GM19328 (cell line): ENCODE measurements at regions not wholly inside any gene's neighbourhood (a gene's known extent, or its start where the extent isn't known, plus 50 kb on each side); places are given as distances from the start of the nearest gene placed in this dataset.

Experiments used
- ATAC-seq: cut with Tn5 transposase; IDR thresholded peaks from one replicate; pipeline ENCODE4 v1.9.1; 2021; ENCODE audit warnings: mild to moderate bottlenecking, moderate library complexity; ENCODE audit not compliant: unreplicated experiment

DNA sequence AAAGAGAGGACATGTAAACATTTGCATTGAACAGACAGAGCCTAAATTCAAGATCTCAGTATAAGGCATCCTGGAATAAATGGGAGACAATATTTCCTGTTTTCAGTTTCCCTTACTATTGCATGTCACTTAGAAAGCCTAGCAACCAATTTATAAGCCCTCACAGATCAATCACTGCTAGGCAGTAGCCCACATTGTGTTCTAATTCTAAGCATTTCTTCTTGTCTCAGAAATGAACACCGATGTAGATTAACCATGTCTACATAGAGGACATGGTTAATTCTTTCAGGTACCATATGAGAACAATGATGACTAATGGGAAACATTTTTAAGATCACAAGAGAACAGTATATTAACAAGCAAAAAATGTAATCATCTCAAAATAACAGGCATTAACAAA is 79.6 kb upstream of the HMHB1 start:
- no peak for ATAC-seq

DNA sequence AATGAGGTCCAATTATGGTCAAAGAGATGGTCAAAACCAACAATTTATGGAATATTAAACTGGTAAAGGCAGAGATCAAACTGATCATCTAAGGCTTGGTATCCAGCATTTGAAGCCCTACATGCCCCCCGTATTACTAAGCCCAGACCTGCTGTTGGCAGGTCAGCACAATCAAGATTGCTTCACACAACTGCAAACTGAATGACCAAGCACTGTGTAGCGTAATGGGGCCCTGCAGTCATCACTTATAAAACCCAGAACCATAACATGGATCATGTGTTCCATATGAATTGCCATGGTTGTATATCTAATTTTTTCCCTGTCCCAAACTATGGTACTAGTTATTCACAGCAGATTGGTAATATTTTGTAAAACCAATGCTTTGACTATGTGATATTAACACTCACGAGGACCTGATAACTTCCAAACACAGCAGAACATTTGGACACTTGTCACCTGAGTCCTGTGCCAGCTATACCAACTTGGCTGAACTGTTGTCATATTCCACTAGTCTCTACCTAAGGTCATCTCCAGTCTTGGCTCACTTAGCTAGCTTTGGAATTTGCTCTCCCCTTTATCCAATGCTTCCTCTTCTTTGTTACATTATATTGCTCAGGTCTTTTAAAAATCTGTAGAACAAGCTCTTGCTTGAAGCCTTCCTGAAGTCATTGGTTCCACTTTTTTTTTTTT is 81.7 kb upstream of the HMHB1 start:
- ATAC-seq = no peak

DNA sequence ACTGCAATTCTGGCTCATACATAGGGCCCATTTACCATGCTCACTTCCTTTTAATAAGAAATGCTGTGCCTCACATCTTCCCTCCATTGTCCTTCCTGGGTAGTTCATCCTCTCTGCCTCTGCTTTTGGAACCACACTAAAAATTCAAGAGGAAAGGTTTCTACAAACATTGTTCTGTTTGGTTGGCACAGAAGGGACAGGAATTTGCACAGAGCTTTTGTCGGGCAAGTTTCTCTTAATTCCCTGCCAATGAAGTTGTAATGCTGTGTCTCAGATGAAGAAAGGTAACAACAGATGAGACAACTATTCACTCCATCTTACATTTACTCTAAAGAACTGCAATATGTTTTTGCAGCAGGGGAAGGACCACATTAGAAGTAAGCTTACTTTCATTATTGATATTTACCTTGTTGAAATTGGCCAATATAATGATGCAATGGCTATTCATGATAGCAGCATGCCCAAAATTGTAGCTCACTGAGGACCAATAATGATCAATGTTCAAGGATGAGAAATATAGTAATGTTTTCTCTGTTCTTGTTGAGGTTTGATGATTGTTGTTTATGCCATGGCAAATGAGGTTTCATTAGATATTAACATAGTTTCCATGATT is 82.5 kb upstream of the HMHB1 start:
- no peak for ATAC-seq

DNA sequence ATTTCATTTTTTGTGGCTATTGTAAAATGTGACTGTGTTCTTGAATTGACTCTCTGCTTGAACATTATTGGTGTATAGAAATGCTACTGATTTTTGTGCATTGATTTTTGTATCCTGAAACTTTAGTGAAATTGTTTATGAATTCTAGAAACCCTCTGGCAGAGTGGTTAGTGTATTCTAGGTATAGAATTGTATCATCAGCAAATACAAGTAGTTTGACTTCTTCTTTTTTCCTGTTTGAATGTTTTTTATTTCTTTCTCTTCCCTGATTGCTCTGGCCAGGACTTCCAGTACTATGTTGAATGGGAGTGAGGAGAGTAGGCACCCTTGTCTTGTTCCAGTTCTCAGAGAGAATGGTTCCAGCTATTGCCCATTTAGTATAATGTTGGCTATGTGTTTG is 88.8 kb upstream of the HMHB1 start:
- ATAC-seq = no peak

DNA sequence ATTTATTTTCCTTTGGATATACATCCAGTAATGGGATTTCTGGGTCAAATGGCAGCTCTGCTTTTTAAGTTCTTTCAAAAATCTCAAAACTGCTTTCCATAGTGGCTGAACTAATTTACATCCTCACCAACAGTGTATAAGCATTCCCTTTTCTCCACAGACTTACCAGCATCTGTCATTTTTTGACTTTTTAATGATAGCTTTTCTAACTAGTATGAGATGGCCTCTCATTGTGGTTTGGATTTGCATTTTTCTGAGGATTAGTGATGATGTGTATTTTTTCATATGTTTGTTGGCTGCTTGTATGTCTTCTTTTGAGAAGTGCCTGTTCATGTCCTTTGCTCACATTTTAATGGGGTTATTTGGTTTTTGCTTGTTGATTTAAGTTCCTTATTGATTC is 90.0 kb upstream of the HMHB1 start:
- no peak for ATAC-seq

DNA sequence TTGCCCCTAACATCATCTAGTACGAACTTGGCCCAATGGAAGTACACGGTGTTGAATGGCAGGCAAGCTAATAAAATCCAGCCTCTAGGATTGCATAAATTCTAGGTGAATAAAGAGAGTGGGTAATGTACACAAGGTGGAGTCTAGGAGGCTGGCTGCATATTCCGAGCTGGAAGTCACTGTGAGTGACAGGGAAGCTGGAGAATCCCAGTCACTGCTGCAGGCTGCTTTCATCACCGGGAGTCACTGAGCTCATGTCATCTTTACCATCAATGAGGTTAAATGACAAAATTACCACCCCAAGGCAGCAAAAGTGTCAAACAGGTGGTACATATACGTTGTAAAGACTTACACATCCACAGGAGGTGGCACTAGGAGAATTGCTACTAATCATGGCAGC is 91.3 kb upstream of the HMHB1 start:
- no peak for ATAC-seq

DNA sequence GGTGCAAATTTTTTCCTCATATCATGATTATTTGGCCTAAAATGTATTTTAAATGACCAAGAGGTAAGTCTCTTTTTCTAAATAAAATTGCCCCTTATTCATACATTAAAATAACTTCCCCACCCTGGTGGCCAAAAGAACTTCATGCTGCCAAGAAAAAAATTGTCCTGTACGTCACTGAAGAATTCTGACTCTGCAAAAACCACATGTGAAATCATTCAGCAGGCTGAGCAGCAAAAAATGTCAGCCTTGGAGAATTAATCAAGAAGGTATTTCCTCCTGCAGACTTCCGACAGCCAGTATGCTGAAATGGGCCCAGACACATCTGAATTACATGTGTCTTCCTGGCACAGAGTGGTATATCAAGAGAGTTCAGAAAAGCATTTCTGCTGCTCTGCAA is 94.6 kb upstream of the HMHB1 start:
- no peak for ATAC-seq

DNA sequence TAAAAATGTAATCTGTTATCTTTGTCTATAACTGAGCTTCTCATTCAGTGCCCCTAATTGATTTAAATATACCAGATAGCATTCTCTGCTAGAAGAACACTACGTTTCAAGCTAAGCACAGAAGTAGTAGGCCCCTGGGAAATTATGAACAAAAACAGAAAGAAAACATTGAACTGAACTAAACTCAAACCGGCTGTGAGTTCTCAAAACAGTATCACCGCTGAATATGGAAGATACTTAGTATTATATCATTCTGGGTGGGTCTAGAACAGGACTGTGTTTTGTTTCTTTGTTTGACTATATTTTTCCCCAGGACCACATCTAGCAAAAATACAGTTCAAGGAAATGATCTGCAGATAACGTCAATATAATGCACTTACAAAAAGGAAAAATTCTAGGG is 95.1 kb upstream of the HMHB1 start:
- no peak for ATAC-seq

DNA sequence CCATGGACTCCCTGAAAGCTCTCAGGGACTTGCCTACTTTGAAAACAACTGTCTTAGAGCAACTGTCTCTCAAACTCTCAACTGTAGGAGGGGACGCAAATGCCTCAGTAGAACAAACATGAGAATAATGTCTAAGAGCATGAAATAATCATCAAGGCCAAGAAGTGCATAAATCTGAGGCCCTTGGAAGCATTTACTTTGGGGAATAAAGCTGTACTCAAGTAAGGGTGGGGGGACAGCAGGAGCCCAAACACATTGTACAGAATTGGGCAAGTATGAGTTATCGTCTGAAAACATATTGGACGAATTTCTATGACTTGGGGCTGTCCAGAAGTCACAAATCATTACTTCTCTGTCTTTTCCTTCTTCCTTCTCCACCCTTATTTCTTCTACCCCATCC is 96.3 kb upstream of the HMHB1 start:
- no peak for ATAC-seq

DNA sequence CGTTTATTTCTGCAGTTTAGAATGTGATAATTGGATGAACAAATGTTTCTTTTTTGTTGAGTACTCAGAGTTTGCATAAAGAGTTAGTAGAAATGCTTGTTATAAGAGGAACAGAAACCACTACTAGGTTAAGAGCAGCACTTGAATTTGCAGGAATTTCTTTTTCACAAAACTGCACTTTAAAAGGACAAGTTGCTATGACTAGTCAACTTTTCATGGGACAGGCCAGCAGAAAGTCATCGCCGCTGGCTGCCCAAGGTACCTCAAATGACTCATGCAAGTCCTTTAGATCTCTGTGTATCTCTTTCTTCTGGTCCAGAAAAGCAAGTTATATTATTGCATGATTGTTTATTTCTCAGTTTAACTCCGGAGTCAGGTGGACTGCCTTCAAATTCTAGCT is 97.3 kb upstream of the HMHB1 start:
- peak; percentile 58 for ATAC-seq

DNA sequence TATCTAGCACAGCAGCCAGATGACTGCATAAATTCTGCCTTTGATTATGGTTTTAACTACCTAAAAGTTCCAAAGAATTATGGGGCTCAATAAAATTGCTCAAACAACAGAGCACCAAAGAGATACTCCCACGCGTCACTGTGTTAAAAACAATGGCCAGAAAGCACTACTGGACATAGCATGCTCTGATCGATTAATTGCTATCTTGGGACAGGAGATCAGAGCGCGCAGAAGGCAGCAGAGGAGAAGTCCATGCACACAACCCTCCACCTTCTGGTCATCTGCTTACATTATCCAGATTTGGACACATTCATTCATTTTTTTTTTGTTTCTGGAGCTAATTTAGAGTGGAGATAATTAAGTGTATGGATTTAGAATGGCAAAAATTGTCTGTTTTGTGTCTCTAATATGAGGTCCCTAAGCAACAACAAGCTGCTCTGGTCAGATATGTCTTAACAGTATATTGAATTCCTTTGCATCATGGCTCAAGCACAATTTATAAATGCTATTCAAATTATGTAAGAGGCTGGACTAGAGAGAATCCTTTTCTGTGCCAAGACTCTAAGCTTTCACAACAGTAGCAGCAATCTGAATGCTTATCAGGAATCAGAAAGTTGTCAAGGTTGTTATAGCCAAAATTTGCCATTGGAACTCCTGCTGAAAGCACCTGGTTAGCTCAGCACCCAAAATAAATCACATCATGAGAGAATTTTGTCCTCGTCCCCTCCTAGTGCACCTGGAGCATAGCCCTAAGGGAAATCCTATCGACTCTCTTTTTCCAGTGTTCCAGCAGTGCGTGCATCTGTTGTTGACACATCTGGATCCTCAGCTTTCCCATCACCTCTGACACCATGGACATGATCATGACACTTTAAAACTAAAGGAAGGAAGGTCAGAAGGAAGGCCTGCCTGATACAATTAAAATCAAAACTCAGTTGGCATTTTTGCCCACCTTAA is 98.6 kb upstream of the HMHB1 start:
- no peak for ATAC-seq

DNA sequence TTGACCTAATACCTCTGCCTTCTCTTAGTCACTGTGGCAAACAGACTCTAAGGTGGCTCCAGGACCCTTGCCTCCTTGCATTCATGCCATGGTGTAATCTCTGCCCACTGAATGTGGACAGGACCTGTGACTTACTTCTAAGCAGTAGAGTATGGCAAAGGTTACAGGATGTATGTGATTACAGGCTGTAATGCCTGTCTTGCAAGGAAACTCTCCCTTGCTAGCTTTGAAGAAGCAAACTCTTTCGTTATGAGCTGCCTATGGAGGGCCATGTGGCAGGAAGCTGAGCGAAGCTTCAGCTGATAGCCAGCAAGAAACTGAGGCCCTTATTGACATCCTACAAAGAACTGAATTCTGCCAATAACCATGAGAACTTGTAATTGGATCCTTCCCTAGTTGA is 103.3 kb upstream of the HMHB1 start:
- ATAC-seq = no peak

DNA sequence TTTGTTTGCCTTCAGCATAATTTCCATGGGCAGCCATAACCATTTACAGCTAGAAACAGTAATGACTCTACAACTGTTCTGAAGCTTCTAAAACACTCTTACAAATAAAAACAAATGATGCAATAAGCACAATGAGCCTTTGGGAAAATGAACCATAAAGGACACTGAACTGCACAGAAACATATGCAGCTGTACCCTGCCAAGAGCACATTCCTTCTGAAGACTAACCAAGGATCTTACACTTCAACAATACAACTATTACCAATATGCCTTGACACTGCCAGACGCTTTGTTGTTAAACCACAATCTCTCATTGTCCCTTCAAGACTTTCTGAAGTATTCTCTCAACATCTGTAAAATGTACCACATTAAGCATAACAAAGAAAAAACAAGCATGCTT is 104.2 kb upstream of the HMHB1 start:
- ATAC-seq = no peak

DNA sequence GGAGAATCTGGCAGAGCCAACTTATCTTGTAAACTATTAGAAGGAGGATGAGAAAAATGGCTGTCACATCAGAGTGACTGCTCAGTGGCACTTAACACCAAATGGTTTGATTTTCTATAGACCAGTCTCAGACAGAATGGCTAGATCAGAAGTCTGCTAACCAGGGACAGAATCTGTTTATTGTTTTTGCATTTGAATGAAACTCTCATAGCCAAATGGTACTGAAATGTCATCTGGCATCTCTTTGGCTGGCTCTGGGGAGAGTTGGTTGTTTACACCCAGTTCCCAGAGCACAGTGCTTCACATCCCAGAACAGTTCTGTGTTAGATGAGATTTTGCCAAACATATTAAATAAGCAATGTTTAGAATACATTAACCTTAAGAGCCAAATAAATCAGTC is 106.6 kb upstream of the HMHB1 start:
- no peak for ATAC-seq

DNA sequence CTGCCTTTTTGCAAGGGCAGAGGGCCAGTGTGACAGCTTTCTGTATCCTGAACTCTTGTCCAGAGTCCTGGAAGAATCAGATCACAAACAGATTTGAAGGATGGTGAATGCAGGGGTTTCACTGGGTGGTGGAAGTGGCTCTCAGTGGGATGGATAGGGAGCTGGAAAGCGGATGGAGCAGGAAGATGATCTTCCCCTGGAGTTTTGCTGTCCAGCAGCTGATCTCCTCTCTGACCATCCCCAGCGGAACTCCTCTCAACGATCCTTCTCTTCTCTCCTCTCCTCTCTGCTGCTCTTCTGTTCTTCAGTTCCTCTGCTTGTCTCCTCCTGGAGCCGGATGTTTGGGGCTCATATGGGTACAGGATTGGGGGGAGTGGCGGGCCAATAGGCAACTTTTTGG is 108.3 kb upstream of the HMHB1 start:
- ATAC-seq = no peak

DNA sequence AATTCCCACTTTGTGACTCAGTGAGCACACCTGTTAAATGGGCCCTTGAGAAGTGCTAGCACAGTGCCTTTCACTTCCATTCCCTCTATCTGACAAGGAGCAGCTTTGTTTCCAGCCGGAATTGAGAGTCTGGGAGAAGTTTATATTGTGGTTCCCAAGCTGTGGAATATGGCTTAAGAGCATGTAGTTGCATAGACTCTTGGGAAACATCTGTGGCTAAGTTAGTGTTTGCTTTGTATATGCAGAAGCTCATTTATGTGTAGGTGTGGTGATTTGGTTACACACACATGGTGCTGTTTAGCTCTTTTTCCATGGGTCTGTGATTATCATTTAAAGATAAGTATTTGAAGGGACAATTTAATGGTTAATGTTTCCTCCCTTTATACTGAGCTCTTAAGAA is 110.5 kb upstream of the HMHB1 start:
- no peak for ATAC-seq

DNA sequence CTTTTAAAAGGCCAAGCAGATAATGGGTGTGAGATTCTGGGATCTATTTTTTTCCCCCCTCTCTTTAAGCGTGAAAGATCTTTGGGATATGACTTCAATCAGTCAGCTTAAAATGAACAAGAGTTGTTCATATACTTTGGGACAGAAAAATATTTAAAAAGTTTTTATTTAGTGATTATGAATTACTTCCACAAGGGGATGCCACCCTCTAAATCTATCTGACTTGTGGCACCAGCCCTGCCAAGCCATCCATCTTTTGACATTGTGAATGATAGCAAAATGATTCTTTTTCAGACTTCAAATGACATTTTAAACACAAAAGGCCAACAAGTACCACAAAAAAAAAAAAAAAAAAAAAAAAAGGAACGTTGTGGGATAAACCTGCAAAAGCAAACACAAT is 111.0 kb upstream of the HMHB1 start:
- ATAC-seq = no peak

DNA sequence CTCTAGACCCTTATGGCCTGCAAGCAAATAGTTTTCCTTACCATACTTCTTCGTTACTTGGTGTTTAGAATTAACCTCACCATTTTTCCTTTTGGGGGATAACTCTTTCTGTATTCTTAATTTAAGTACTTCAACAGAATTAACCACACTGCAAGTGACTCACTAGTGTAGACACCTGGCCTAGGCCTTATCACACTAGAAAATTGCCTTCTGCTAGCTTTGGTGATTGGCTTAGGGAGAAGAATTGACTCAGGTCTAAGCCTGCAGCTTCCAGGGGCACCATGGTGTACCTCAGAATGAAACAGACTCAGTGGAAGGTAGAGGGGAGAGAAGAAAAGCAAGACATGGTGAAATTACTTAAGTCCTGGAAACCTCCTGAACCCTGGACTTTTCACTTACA is 112.8 kb upstream of the HMHB1 start:
- ATAC-seq = no peak

DNA sequence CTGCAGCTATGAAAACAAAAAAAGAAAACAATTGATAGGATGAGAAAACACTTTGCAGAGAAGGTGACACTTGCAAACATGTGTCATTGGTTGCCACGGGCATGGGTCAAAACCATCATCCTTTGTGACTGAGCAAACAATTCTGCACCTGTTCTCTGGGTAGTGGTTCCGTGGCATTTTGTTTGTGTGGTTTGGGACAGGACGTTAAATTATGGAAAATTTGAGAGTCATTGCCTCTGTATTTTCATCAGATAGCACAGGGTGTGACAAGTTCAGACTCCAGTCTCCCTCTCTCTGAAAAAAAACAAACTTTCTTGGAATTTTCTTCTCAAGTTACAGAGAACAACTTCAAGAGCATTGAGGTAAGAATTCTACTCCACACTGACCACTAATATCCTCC is 113.4 kb upstream of the HMHB1 start:
- ATAC-seq = no peak

DNA sequence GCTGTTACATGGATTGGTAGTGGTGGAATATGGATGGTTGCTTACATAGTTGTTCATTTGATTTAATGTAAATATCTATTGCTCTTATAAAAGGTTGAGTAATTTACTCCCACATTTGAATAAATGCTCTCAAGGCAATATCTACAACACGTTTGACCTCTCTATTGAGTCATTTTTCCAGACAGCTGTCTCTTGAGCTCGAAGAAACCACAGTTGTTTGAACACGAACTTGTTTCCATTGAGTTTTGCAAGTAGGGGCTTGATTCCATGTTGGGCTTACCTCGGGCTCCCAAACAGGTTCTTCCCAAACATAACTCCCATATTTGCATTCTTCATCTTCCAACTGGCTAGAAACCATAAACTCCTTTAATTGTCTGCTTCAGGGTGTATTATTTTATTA is 115.0 kb upstream of the HMHB1 start:
- no peak for ATAC-seq

DNA sequence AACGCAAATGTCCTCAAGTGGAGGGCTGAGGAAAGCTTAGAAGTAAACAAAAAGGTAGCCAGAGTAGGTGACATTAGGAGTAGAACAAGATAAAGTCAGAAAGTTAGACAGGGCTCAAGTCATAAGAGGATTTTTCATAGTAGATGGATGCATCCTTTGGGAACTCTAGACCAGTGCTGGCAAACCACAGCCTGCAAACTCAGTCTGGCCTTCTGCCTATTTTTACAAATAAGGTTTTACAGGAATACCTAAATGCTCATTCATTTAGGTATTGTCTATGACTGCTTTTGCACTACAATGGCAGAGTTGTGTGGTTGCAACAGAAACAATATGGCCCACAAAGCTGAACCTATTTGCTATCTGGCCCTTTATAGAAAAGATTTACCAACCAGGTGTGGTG is 116.0 kb upstream of the HMHB1 start:
- no peak for ATAC-seq

DNA sequence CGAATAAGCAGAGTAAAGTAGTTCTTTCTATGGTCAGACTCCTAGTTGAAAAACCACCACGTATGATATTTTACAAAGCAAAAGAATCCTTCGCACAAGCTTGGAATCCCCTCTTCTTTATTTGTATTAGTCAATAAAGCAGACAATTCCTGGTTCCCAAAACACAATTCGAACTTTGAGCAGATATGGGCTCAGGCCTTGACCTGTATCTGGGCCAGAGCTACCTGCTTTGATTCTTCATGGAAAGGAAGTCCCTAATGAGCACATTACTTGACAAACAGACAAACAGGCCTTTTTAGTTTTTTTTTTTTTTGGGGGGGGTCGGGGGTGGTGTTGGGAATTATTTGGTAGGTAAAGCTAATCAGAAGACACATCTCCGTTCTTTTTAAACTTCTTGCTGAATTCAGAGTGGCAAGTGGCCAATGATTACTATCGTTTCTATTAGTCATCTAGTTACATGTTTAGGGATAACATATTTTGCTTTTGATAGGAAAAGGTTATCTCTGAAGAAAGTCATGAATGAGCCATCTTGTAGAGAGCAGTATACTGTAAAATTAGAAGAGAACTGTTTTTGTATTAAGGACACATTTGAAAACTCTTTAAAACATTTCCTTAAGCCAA is 116.6 kb upstream of the HMHB1 start:
- no peak for ATAC-seq
